Activated CD8-positive, alpha-beta memory T cell treated with anti-CD3 and anti-CD28 coated beads for 36 hours (primary cell): ENCODE measurements at regions not wholly inside any gene's neighbourhood (a gene's known extent, or its start where the extent isn't known, plus 50 kb on each side); places are given as distances from the start of the nearest gene placed in this dataset.

Experiments
- CTCF ChIA-PET: fragments of 350-600 bp; sonication (Branson Sonifier 250); formaldehyde crosslinking; loops from one replicate; lab custom pipeline; 2021; ENCODE audit warnings: antibody characterized with exemption; lab: Charles Lee
- POLR2A ChIA-PET: fragments of 350-600 bp; sonication (Branson Sonifier 250); formaldehyde crosslinking; loops from one replicate; lab custom pipeline; 2021; ENCODE audit warnings: antibody characterized with exemption; lab: Charles Lee

- ChIA-PET CTCF (no interaction called here), POLR2A (no interaction called here)
Measured at GRCh38 chr11:92892802-92893684, 76.4 kb upstream of the MTNR1B start.

DNA sequence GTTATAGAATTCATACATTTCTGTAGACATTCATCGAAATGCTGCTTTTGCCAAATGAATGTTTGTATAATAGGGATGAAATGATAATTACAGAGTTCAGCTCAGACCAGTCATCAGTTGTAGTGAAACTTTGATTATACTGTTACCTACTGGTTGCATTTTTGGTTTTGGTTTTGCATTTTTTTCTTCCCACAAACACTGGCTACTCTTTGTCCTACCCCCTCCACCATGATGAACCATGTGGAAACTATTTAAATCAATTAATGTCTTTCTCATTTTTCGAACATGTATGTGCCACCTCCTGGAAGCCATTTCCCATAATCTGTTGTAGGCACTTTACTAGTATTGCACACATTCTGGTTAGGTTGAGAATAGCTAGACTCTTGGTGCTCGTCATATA is 75.3 kb upstream of the MTNR1B start:
- ChIA-PET POLR2A (no interaction called here), CTCF (no interaction called here)

GRCh38 chr11:92897487-92897886 is 72.0 kb upstream of the MTNR1B start:
- ChIA-PET POLR2A (no interaction called here), CTCF (no interaction called here)

GRCh38 chr11:92902417-92902816 is 67.0 kb upstream of the MTNR1B start:
- ChIA-PET POLR2A (no interaction called here), CTCF (no interaction called here)

- POLR2A ChIA-PET = no interaction called here
- CTCF ChIA-PET = no interaction called here
Measured at GRCh38 chr11:92907671-92908070, 61.8 kb upstream of the MTNR1B start.

- POLR2A ChIA-PET = no interaction called here
- CTCF ChIA-PET = no interaction called here
Measured at GRCh38 chr11:92909214-92909613, 60.2 kb upstream of the MTNR1B start.

- POLR2A ChIA-PET = no interaction called here
- CTCF ChIA-PET = no interaction called here
Measured at GRCh38 chr11:92911478-92911877, 58.0 kb upstream of the MTNR1B start.

DNA sequence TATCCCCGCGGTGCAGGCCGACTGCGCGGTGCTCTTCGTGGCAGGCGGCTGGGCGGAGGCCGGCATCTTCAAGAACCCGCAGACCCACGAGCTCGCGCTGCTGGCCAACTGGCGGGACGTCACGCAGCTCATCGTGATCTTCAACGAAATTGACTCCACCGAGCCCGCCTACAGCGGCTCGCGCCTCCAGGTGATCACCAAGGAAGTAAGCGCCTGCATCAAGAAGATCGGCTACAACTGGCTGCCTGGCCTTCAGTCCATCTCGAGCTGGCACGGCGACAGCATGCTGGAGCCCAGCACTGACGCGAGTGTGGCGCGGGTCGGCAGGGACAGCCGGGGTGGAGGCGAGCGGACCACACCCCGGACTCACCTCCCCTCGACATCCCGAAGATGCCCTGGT is 53.9 kb upstream of the MTNR1B start:
- POLR2A ChIA-PET = no interaction called here
- CTCF ChIA-PET = no interaction called here

GRCh38 chr11:92916299-92916698 is 53.2 kb upstream of the MTNR1B start:
- ChIA-PET CTCF (no interaction called here), POLR2A (no interaction called here)

- ChIA-PET CTCF (no interaction called here), POLR2A (no interaction called here)
Measured at GRCh38 chr11:92917927-92918326, 51.5 kb upstream of the MTNR1B start.

- ChIA-PET POLR2A (no interaction called here), CTCF (no interaction called here)
Measured at GRCh38 chr11:92919048-92919447, 50.4 kb upstream of the MTNR1B start.
